Hippocampal formation (tissue), 2 donors: ENCODE measurements at regions not wholly inside any gene's neighbourhood (a gene's known extent, or its start where the extent isn't known, plus 50 kb on each side); places are given as distances from the start of the nearest gene placed in this dataset.
"Not testable (repeated sequence)": the region's sequence is repeated elsewhere in the genome, so short reads cannot be mapped to it uniquely, and the experiment has no call there.

Experiments used
- DNase-seq, 2 donors: peaks; one replicate each; lab custom pipeline; 2025; lab: John Stamatoyannopoulos, UW

DNA sequence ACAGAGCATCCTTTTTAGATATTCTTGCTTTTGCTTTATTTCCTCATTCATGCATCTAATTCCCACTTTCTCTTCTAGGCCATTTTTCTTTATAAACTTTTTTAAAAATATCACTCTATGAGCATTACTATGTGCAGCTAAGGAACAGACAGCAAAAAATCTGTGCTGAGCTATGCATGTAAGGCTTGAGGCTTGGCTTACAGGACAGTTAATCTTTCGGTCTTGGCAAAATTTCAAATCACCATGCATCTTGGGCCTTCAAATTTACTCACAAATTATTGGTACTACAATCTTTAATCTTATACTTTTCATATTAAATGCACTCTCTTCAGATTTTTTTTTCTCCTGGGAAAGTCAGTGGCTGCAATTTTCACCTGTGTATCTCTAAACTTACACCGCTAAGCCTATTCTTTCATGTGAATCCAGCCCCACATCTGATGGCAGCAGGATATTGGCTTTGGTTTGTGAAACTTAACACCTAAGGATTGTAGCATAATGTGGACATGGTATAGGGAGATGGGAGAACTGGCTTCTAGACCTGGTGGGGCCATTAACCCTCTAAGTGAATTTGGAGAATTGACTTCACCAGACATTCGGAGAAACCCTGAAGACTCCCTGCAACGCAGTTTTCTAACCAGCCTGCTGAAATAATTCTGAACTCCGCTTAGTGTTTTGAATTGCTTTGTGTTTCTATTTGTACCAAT, 278.3 kb downstream of the SPRY1 start:
- no peak for DNase-seq

DNA sequence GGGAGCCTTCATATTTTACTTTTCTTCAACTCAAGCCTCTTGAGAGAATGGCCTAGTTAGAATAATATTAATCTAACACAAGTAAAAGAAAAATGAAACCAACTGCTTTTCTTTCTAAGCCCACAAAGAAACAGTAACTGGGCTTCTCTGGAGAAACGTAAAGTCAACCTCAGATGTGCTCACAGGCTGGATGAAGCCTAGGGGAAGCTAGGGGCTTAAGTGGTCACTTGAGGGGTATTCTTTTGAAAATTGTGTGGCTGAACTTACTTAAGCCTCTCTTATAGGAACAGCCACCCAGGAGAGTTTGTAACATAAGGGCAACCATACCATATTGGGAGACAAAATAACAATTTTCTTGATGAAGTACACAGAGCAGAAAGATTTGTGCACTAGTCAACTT, 279.0 kb downstream of the SPRY1 start:
- DNase-seq, result no peak

DNA sequence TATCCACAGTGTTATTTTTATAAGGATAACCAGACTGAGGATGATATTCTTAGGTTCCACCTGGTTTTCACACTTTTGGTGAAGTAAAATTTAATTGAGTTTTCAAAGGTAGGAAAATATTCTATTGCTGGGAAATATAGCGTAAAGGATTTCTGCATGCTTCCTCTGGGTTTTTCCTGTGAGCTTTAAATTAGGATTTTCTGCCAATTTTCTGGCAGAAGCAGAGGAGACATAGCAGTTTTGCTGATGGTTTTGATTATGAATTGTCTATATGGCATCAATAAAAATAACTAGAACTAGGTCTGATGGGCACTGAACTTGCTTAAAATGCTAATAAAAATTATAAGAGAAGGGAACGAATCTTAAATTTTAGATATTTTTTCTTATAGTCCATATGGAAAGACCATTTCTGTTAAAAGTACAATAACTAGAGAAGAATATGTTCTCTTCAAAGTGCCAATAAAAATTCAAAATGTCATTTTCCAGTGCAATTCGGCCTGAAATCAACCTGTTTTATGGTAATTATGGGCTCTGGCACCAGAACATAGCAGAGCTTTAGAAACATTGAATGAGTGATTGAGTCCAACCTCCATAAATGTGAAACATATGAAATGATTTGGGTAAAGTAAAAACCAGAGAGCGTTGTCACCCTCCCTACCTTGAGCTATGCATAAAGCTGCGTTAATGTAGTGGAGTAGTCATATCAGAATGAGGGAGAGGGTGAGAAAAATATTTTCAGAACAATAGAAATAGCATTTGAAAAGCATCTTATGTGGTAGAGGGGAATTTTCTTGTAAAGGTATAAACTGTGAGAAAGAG, 279.7 kb downstream of the SPRY1 start:
- DNase-seq, result no peak

DNA sequence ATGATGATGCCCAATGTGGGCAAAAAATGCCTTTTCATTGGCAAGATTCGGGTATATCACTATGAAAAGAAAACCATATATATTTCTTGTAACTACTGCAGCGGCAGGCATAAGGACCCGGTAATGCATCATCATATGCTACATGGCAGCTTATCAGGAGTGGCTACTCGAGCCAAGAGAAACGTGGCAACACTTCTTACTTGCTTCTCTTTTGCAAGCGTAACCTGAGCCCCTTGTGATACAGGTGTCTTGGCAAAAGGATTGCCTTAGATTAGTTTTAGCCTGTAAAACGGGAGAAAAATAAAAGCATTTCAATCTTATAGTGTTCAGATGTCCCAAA, 280.3 kb downstream of the SPRY1 start:
- no peak for DNase-seq

DNA sequence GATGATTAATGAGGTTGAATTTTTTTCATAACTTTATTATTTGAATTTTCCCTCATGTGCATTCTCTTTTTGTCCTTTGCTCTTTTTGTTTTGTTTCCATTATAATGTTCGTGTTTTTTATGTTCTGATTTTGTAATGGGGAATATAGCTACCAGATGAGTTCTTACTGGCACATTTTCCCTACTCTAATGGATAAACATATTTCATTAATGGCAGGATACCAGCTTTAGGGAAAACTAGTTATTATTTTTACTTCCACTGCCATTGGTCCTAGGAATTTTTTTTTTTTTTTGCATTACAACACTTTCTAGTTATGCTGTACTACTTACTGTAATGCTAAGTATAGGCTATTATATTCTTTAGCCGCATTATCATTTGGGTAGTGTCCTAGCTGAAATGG, 286.3 kb downstream of the SPRY1 start:
- DNase-seq, result no peak

DNA sequence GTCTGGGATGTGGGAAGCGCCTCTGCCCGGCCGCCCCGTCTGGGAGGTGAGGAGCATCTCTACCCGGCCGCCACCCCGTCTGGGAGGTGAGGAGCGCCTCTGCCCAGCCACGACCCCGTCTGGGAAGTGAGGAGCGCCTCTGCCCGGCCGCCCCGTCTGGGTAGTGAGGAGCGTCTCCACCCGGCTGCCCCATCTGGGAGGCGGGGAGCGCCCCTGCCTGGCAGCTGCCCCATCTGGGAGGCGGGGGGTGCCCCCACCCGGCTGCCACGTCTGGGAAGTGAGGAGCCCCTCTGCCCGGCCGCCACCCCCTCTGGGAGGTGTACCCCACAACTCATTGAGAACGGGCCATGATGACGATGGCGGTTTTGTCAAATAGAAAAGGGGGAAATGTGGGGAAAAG, 288.3 kb downstream of the SPRY1 start:
- not testable (repeated sequence) for DNase-seq

DNA sequence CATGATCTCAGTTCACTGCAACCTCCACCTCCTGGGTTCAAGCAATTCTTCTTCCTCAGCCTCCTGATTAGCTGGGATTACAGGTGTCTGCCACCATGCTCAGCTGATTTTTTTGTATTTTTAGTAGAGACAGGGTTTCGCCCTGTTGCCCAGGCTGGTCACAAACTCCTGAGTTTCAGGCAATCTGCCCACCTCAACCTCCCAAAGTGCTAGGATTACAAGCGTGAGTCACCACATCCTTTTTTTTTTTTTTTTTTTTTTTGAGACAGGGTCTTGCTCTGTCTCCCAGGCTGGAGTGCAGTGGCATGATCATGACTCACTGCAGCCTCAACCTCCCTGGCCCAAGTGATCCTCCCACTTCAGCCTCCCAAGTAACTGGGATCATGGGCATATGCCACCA, 298.9 kb downstream of the SPRY1 start:
- not testable (repeated sequence) for DNase-seq

DNA sequence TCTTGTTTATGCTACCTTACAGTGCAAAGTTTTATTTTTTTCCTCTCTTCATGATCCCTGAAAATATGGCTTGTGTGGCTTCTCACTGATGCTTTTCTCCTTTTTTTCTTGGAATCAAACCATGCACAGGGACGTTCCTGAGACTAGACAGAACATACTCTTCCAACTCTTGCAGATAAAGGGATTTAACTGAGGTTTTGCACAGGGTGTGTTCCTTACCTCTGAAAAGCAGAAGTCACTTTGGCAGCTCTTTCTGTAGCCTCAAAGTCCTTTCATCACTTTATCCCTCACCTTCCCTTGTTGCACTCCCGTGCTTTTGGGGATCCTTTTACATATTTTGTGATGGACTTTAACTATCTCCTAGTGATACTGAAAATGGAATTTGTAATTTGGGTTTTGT, 300.1 kb downstream of the SPRY1 start:
- no peak for DNase-seq

DNA sequence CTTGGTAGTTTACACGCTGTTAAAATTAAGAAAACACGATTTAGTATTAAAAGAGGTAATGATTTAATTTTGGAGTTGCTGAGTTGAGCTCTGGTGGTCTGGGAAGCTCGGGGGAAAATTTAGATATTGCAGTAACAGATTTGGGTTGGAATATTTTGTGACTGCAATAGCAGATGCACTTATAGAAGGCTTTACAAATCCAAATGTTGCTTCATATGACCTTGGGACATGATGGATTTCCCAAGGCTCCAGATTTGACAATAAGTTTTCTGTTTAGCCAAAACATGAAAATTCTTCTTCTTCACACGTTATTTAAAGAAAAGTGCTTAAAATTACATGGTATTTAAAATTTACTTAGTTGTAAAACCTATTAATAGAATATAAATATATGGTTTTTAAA, 302.0 kb downstream of the SPRY1 start:
- DNase-seq, result no peak

DNA sequence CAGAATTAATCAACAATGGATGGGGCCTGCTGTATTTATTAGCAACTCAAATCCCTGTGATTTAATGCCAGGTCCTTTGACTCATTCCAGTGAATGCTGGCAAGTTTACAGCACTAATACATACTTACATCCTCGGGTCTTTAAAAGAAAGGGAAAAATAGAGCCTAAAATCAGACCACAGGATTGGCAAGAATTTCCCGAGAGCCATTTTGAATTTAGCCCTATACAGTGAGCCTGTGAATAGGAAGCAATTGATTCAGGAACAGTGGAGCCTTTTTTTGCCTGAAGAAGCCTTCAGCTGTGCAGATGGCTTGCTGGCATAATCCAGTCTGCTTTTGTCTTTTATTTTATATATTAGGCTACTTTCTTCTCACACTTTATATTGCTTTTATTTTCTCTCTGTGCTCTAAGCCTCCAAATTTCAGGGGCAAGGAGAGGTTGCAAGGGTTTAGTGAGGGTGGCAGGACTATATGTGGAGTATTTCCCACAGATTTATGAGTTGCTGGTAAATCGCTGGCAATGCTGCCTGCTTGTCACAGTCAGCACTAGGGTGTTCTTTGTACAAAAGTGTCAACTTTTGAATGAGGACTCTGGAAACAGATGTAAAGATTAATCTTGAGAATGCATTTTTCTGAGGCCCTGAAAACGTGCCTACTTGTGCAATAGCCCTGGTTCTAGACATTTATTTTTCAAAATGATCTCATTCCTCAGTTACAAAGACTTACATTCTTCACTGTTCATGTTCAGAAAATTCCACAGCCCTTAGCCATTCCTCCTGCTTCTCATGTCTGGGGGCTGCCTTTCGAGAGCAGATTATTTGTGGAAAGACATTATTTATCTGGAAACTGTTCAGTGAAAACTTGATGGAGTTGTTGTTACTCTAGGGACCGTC, 303.5 kb downstream of the SPRY1 start:
- DNase-seq, result peak; percentile 28 to 32

DNA sequence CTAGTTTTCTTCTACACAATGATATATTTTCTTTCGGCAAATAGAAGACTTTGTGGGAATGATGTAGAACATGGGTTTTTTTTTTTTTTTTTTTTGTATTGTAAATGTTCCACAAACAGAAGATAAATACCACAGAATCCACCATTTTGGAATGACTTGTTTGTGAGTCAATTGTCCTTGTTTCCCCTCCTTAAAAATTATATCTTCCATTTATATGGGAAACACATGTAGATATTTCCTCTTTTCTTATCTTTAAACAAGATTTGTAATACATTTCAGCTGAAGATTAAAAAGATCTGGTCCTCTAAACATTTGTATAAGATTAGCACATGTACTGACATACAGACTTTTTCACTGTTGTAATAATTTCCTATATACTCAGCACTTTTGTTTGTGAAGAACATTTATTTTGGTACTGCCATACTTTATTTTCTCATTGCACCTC, 304.6 kb downstream of the SPRY1 start:
- DNase-seq, result no peak

DNA sequence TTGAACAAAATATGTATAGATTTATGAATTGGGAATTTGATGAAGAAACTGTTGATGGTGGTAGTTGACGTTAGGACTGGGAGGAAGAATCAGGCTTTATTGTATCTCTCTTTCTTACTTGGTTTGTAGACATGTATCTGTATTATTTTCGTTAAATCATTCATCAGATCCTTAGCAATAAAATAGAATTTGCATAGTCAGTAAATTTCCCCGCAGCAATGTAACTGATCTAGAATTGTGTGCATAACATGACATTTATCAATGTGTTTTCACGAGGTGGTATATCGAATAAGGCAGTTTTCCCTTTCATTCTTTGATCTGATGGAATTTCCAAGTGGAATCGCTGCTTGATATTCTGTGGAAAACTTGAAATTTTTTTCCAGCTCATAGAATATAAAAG, 308.8 kb downstream of the SPRY1 start:
- no peak for DNase-seq

DNA sequence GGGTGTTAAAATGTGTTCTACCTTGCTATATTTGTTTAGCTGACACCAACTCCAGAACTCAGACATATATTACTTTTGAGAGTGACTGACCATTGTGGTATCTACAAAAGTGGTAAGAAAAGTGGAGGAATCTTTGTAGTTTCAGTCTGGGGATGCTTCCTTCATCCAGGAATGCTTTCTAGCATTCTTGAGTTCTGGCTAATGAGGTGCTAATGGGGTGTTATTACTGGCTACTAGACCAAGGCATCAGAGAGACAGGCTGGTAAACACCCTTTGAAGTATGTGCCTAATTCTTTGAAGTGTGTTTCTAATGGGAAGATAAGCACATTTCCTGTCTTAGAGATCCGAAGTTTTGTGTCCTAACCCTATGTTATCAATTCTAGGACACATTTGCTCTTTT, 310.4 kb downstream of the SPRY1 start:
- DNase-seq, result no peak

DNA sequence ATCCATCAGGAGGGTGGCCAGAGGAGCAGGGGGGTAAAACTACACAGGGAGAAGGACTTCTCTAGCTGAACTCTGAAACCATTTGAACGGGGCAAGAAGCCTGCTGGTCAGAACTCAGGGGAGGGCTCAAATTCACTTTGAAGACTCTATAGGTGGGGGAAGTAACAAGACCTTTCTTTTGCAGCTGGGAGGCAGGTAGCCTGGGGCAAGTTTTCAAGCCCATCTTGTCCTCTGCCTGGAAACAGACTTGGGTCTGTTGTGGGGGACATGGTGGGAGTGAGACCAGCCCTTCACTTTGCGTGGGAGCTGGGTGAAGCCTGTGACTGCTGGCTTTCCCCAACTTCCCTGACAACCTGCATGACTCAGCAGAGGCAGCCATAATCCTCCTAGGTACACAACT, 312.3 kb downstream of the SPRY1 start:
- DNase-seq, result no peak

DNA sequence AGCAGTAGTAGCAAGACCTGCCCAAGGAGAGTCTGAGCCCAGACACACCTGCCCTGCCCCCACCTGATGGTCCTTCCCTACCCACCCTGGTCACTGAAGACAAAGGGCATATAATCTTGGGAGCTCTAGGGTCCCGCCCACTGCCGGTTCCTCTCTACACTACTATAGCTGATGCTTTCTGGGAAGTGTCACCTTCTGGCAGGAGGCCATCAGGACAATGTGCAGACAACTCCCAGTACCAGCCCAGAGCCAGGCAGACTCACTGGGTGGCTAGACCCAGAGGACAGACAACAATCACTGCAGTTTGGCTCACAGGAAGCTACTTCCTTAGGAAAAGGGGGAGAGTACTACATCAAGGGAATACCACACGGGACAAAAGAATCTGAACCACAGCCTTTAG, 312.7 kb downstream of the SPRY1 start:
- DNase-seq, result no peak

DNA sequence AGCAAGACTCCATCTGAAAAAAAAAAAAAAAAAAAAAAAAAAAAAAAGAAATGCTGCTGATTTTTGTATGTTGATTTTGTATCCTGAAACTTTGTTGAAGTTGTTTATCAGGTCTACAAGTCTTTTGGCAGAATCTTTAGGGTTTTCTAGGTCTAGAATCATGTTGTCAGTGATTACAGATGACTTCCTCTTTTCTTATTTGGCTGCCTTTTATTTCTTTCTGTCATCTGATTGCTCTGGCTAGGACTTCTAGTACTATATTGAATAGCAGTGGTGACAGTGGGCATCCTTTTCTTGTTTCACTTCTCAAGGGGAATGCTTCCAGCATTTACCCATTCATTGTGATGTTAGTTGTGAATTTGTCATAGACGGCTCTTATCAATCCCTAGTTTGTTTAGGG, 334.4 kb downstream of the SPRY1 start:
- DNase-seq, result no peak

DNA sequence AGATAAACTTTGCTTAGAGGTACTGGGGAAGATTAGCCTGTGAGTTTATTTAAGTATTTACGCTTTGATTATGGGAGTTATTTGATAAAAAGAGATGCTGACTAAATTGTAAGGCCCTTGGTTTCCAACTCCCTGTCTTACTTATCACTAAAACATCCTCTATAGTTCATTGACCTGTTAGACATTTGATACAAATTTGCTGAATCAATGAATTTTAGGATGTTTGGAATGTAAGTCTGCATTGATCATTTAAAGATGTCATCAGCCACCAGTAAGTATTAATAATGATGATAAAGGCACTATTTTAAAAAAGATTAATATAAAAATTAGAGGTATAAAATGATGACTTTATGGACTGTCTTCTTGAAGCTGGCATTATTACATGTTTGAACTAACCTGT, 340.6 kb downstream of the SPRY1 start:
- DNase-seq, result no peak

DNA sequence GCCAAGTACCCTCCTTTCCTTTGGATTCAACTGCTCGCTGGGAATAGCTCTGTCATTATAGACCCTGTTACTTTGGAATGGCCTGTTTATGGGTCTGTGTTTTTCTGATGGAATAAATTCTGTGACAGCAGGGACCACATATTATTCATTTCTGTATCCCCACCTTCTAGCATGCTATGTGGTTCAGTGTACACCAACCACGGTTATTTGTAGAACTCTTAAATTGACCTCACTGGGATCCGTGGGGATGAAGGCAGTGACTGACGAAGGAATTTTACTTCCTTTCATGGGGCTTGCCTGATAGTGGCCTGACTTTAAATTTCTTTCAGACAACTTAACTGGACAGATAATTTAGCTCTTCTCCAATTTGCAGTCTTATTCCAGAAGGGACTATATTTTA, 343.2 kb downstream of the SPRY1 start:
- no peak for DNase-seq

DNA sequence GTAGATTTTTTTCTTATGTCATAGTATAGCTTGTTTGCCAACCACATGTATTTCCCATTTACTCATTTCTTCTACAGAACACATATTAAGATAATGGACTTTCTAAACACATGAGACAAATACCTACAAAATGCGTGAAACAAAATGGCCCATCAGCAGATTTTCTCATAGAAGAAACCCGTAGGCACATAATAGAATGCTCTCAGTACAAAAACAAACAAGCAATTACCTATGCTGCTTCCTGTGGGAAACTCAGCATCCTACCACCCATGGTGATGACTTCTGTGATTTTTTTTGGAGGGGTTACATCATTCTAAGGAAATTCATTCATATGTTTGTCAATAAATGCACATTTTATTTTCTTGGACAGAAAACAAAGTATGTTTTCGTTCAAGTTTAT, 343.6 kb downstream of the SPRY1 start:
- DNase-seq, result no peak

DNA sequence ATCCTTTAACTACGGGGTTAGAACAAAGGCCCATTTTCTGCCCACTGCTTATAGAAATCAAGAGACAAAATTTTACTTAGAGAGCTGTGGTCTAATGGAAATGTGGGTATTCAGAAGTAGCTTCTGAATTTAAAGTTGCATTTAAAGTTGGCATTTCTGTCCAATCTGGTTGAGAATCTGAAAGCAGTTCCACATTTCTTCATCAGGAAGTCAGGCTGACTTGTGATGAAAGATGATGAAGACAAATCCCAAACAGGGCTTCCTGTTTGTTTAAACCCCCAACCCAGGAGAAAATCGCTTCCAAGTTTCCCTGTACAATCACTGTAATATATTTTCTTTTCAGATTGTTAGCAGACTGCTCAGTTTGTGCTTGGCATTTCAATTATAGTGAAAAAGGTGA, 345.3 kb downstream of the SPRY1 start:
- DNase-seq, result no peak

DNA sequence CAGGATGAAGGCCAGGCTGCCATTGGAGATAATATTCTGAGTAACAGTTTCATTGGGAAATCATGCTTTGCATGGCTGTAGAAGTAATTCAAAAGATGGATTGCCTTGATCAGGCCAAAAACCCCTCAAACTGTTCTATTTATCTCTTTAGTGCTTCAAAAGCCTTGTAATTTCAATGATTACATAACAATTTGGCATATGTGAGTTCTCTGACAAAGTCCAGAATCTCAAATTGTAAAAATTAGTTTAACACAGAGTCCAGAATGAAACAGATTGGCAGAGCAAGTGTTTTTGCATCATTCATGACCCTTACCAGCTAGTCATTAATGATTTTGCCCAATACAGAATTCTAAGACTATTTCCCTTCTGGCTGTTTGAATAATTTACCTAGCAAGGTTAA, 347.3 kb downstream of the SPRY1 start:
- DNase-seq, result no peak

DNA sequence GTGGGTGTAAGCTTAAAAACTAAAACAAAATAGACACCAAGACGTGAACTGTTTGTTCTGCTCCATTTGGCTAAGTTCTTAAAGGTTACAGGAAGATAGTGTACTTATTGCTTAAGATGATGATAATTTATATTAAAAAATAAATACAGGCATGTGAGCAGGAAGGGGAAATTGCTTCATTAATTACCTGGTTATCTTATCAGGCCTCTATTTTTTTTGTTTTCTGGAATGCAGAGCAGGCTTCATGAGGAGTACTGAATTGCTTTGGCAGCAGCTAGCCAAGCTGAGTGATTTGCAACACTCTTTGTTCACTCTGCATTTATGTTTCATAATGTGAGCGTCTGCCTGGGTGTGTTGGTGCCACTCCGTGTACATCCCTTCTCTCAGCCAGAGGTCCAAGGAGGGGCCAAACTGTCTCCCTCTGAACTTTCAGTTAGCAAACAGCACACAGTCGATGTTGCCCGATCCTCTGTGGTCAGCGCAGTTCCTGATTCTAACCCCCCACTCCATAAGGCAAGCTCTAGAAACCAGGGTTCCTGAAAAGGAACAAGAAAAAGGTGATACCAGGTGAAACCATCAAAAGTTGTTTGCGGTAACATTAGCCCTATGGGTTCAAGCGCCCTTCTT, 348.2 kb downstream of the SPRY1 start:
- no peak for DNase-seq
